GM23338 (cell line): ENCODE measurements at regions not wholly inside any gene's neighbourhood (a gene's known extent, or its start where the extent isn't known, plus 50 kb on each side); places are given as distances from the start of the nearest gene placed in this dataset.

Experiments used
- ATAC-seq: fragments of 200-7000 bp; cut with Tn5 transposase; 3 replicates; pipeline ENCODE4 v1.9.1; 2020
- DNase-seq: peaks from one replicate; pipeline ENCODE4 v3.0.0-alpha.2; 2015; ENCODE audit warnings: low spot score
- H2AFZ ChIP-seq: fragments of 200-600 bp; sonication (generic); 2 replicates; pipeline ENCODE4 v1.8.0; 2016; ENCODE audit warnings: antibody characterized with exemption, mild to moderate bottlenecking, moderate library complexity
- H3F3A ChIP-seq: fragments of 200-600 bp; sonication (generic); replicated peaks from 2 replicates; pipeline ENCODE4 v1.8.0; 2017; ENCODE audit warnings: antibody characterized with exemption, mixed run types, low read depth
- H3K27ac ChIP-seq: fragments of 200-600 bp; sonication (generic); 2 replicates; pipeline ENCODE4 v1.6.1; 2016; ENCODE audit warnings: low read depth
- H3K27me3 ChIP-seq: fragments of 200-600 bp; sonication (generic); 2 replicates; pipeline ENCODE4 v1.8.0; 2016; ENCODE audit warnings: mild to moderate bottlenecking, mixed run types, moderate library complexity; ENCODE audit not compliant: insufficient read depth
- H3K36me3 ChIP-seq: fragments of 200-600 bp; sonication (generic); 2 replicates; pipeline ENCODE4 v1.8.0; 2016; ENCODE audit warnings: mild to moderate bottlenecking; ENCODE audit not compliant: insufficient read depth
- H3K4me1 ChIP-seq: fragments of 200-600 bp; sonication (generic); 2 replicates; pipeline ENCODE4 v1.8.0; 2016; ENCODE audit warnings: mild to moderate bottlenecking, moderate library complexity; ENCODE audit not compliant: insufficient read depth
- H3K4me2 ChIP-seq: fragments of 200-600 bp; sonication (generic); 2 replicates; pipeline ENCODE4 v1.7.1; 2017; ENCODE audit warnings: mixed run types
- H3K4me3 ChIP-seq: fragments of 200-600 bp; sonication (generic); 2 replicates; pipeline ENCODE4 v1.6.1; 2016; ENCODE audit warnings: mixed run types
- H3K79me2 ChIP-seq: fragments of 200-600 bp; sonication (generic); replicated peaks from 2 replicates; pipeline ENCODE4 v1.8.0; 2017; ENCODE audit warnings: mild to moderate bottlenecking; ENCODE audit not compliant: insufficient read depth
- H3K9me2 ChIP-seq: fragments of 200-600 bp; sonication (generic); 2 replicates; pipeline ENCODE4 v1.8.0; 2017; ENCODE audit not compliant: insufficient read depth
- H4K20me1 ChIP-seq: fragments of 200-600 bp; sonication (generic); replicated peaks from 2 replicates; pipeline ENCODE4 v1.8.0; 2017; ENCODE audit warnings: mild to moderate bottlenecking; ENCODE audit not compliant: insufficient read depth
- H3K27ac Mint-ChIP-seq: 2 replicates; pipeline ENCODE4 v1.8.0; 2020; ENCODE audit warnings: inconsistent platforms, mild to moderate bottlenecking, moderate library complexity, mixed read lengths
- H3K27me3 Mint-ChIP-seq: 3 replicates; pipeline ENCODE4 v1.8.0; 2022; ENCODE audit warnings: low read depth, mild to moderate bottlenecking, moderate library complexity, mixed read lengths, inconsistent platforms; ENCODE audit not compliant: insufficient read depth, poor library complexity
- H3K36me3 Mint-ChIP-seq: 3 replicates; pipeline ENCODE4 v1.8.0; 2021; ENCODE audit warnings: low read depth, mild to moderate bottlenecking, inconsistent platforms, moderate library complexity, mixed read lengths
- H3K4me1 Mint-ChIP-seq: 3 replicates; pipeline ENCODE4 v1.8.0; 2020; ENCODE audit warnings: mild to moderate bottlenecking, inconsistent platforms, mixed read lengths
- H3K4me3 Mint-ChIP-seq: 3 replicates; pipeline ENCODE4 v1.8.0; 2021; ENCODE audit warnings: moderate library complexity, mild to moderate bottlenecking, inconsistent platforms, mixed read lengths
- H3K9me3 Mint-ChIP-seq: 3 replicates; pipeline ENCODE4 v1.8.0; 2020; ENCODE audit warnings: moderate library complexity, mild to moderate bottlenecking, inconsistent platforms, mixed read lengths
- CREB1 ChIP-seq: fragments of 250-450 bp; sonication (Bioruptor Pico); IDR thresholded peaks from 2 replicates; pipeline ENCODE4 v1.5.0; 2020; ENCODE audit warnings: low read depth, mild to moderate bottlenecking, moderate library complexity
- EZH2 ChIP-seq: fragments of 200-600 bp; sonication (generic); IDR thresholded peaks from one replicate; pipeline ENCODE4 v1.8.0; 2017; ENCODE audit warnings: antibody characterized with exemption, mild to moderate bottlenecking, low read depth; ENCODE audit not compliant: unreplicated experiment
- EZH2phosphoT487 ChIP-seq: fragments of 200-600 bp; sonication (generic); IDR thresholded peaks from one replicate; pipeline ENCODE4 v1.8.1; 2018; ENCODE audit warnings: antibody characterized with exemption; ENCODE audit not compliant: unreplicated experiment
- JUNB ChIP-seq: IDR thresholded peaks from one replicate; pipeline ENCODE4 v1.6.1; 2016; ENCODE audit warnings: antibody characterized with exemption; ENCODE audit not compliant: unreplicated experiment
- NANOG ChIP-seq: IDR thresholded peaks from 2 replicates; pipeline ENCODE4 v1.6.1; 2016; ENCODE audit warnings: antibody characterized with exemption, borderline replicate concordance
- POLR2AphosphoS5 ChIP-seq: IDR thresholded peaks from 2 replicates; pipeline ENCODE4 v1.6.1; 2016; ENCODE audit warnings: antibody characterized with exemption, low read depth
- STAT1 ChIP-seq: IDR thresholded peaks from one replicate; pipeline ENCODE4 v1.6.1; 2016; ENCODE audit warnings: antibody characterized with exemption; ENCODE audit not compliant: unreplicated experiment
- ZNF114 ChIP-seq: fragments of 250-450 bp; sonication (Bioruptor Pico); IDR thresholded peaks from 2 replicates; pipeline ENCODE4 v1.5.0; 2020; ENCODE audit warnings: mild to moderate bottlenecking, moderate library complexity
- ZNF331 ChIP-seq: fragments of 250-450 bp; sonication (Bioruptor Pico); IDR thresholded peaks from 2 replicates; pipeline ENCODE4 v1.5.0; 2020; ENCODE audit warnings: low read depth, mild to moderate bottlenecking, moderate library complexity
- TF ChIP-seq, protein P1 (sequence below): IDR thresholded peaks from 2 replicates; pipeline ENCODE4 v1.6.1; 2016; ENCODE audit warnings: antibody characterized with exemption
- TF ChIP-seq, protein P2 (sequence below): IDR thresholded peaks from one replicate; pipeline ENCODE4 v1.6.1; 2018; ENCODE audit warnings: antibody characterized with exemption; ENCODE audit not compliant: unreplicated experiment
- TF ChIP-seq, protein P3 (sequence below): fragments of 250-450 bp; sonication (Bioruptor Pico); IDR thresholded peaks from 2 replicates; pipeline ENCODE4 v1.5.0; 2020; ENCODE audit warnings: mild to moderate bottlenecking, moderate library complexity

DNA sequence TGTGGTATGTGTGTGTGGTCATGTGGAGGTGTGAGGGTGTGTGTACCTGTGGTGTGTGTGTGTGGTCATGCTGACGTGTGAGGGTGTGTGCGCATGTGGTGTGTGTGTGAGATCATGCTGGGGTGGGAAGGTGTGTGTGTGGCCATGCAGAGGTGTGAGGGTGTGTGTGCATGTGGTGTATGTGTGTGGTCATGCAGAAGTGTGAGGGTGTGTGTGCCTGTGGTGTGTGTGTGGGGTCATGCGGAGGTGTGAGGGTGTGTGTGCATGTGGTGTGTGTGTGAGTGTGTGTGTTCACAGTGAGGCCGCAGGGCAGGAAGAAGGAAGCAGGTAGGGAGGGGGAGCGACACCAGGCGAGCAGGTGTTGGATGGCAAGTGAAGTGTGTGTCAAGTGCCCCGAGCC is 259.0 kb downstream of the LOXHD1 start:
- Histone ChIP-seq H3K36me3 (no peaks in the 10 kb centered on the region), H3K79me2 (no peaks in the 10 kb centered on the region), H3F3A (no peaks in the 10 kb centered on the region), H3K9me2 (no peaks in the 10 kb centered on the region), H2AFZ (no peak overlapping the region), H3K27ac (no peak overlapping the region), H3K27me3 (no peaks in the 10 kb centered on the region), H3K4me3 (no peak overlapping the region), H3K4me2 (no peak overlapping the region), H3K4me1 (no peaks in the 10 kb centered on the region), H4K20me1 (no peaks in the 10 kb centered on the region)
- Mint-ChIP-seq H3K27me3 (peaks cover 7% of the 10 kb centered on the region), H3K9me3 (no peaks in the 10 kb centered on the region), H3K36me3 (no peaks in the 10 kb centered on the region), H3K4me1 (peaks cover 1% of the 10 kb centered on the region; the same call in 2 of the 3 replicates), H3K27ac (no peak overlapping the region), H3K4me3 (no peak overlapping the region)
- DNase-seq, result no peak
- no peak for ATAC-seq
- TF ChIP-seq POLR2AphosphoS5 (no peak), JUNB (no peak), NANOG (no peak), ZNF114 (CRISPR knock-in tag) (no peak), ZNF331 (CRISPR knock-in tag) (no peak), STAT1 (no peak), EZH2phosphoT487 (no peak), EZH2 (no peak), CREB1 (CRISPR knock-in tag) (no peak)
- TF ChIP-seq, protein P1, sequence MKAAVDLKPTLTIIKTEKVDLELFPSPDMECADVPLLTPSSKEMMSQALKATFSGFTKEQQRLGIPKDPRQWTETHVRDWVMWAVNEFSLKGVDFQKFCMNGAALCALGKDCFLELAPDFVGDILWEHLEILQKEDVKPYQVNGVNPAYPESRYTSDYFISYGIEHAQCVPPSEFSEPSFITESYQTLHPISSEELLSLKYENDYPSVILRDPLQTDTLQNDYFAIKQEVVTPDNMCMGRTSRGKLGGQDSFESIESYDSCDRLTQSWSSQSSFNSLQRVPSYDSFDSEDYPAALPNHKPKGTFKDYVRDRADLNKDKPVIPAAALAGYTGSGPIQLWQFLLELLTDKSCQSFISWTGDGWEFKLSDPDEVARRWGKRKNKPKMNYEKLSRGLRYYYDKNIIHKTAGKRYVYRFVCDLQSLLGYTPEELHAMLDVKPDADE, result no peak
- TF ChIP-seq, protein P2, sequence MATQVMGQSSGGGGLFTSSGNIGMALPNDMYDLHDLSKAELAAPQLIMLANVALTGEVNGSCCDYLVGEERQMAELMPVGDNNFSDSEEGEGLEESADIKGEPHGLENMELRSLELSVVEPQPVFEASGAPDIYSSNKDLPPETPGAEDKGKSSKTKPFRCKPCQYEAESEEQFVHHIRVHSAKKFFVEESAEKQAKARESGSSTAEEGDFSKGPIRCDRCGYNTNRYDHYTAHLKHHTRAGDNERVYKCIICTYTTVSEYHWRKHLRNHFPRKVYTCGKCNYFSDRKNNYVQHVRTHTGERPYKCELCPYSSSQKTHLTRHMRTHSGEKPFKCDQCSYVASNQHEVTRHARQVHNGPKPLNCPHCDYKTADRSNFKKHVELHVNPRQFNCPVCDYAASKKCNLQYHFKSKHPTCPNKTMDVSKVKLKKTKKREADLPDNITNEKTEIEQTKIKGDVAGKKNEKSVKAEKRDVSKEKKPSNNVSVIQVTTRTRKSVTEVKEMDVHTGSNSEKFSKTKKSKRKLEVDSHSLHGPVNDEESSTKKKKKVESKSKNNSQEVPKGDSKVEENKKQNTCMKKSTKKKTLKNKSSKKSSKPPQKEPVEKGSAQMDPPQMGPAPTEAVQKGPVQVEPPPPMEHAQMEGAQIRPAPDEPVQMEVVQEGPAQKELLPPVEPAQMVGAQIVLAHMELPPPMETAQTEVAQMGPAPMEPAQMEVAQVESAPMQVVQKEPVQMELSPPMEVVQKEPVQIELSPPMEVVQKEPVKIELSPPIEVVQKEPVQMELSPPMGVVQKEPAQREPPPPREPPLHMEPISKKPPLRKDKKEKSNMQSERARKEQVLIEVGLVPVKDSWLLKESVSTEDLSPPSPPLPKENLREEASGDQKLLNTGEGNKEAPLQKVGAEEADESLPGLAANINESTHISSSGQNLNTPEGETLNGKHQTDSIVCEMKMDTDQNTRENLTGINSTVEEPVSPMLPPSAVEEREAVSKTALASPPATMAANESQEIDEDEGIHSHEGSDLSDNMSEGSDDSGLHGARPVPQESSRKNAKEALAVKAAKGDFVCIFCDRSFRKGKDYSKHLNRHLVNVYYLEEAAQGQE, result no peak
- TF ChIP-seq, protein P3, sequence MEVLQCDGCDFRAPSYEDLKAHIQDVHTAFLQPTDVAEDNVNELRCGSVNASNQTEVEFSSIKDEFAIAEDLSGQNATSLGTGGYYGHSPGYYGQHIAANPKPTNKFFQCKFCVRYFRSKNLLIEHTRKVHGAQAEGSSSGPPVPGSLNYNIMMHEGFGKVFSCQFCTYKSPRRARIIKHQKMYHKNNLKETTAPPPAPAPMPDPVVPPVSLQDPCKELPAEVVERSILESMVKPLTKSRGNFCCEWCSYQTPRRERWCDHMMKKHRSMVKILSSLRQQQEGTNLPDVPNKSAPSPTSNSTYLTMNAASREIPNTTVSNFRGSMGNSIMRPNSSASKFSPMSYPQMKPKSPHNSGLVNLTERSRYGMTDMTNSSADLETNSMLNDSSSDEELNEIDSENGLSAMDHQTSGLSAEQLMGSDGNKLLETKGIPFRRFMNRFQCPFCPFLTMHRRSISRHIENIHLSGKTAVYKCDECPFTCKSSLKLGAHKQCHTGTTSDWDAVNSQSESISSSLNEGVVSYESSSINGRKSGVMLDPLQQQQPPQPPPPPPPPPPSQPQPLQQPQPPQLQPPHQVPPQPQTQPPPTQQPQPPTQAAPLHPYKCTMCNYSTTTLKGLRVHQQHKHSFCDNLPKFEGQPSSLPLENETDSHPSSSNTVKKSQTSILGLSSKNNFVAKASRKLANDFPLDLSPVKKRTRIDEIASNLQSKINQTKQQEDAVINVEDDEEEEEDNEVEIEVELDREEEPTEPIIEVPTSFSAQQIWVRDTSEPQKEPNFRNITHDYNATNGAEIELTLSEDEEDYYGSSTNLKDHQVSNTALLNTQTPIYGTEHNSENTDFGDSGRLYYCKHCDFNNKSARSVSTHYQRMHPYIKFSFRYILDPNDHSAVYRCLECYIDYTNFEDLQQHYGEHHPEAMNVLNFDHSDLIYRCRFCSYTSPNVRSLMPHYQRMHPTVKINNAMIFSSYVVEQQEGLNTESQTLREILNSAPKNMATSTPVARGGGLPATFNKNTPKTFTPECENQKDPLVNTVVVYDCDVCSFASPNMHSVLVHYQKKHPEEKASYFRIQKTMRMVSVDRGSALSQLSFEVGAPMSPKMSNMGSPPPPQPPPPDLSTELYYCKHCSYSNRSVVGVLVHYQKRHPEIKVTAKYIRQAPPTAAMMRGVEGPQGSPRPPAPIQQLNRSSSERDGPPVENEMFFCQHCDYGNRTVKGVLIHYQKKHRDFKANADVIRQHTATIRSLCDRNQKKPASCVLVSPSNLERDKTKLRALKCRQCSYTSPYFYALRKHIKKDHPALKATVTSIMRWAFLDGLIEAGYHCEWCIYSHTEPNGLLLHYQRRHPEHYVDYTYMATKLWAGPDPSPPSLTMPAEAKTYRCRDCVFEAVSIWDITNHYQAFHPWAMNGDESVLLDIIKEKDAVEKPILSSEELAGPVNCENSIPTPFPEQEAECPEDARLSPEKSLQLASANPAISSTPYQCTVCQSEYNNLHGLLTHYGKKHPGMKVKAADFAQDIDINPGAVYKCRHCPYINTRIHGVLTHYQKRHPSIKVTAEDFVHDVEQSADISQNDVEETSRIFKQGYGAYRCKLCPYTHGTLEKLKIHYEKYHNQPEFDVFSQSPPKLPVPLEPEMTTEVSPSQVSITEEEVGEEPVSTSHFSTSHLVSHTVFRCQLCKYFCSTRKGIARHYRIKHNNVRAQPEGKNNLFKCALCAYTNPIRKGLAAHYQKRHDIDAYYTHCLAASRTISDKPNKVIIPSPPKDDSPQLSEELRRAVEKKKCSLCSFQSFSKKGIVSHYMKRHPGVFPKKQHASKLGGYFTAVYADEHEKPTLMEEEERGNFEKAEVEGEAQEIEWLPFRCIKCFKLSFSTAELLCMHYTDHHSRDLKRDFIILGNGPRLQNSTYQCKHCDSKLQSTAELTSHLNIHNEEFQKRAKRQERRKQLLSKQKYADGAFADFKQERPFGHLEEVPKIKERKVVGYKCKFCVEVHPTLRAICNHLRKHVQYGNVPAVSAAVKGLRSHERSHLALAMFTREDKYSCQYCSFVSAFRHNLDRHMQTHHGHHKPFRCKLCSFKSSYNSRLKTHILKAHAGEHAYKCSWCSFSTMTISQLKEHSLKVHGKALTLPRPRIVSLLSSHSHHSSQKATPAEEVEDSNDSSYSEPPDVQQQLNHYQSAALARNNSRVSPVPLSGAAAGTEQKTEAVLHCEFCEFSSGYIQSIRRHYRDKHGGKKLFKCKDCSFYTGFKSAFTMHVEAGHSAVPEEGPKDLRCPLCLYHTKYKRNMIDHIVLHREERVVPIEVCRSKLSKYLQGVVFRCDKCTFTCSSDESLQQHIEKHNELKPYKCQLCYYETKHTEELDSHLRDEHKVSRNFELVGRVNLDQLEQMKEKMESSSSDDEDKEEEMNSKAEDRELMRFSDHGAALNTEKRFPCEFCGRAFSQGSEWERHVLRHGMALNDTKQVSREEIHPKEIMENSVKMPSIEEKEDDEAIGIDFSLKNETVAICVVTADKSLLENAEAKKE (CRISPR knock-in tag), result no peak
